ENCODE measurements at regions not wholly inside any gene's neighbourhood (a gene's known extent, or its start where the extent isn't known, plus 50 kb on each side); places are given as distances from the start of the nearest gene placed in this dataset.

GRCh38 chr3:193078996-193079753 is 161.5 kb upstream of the MB21D2 start:
- ChIA-PET POLR2A (interaction anchor here (0.6 to 1.0 kb wide), 2 partner anchors 24 to 54 kb away, joined by 3 read pairs; no protein-coding TSS in a partner anchor), CTCF (ENCODE audit: unreplicated experiment) (no interaction called here)
- Histone ChIP-seq H3K79me2 (ENCODE audit: insufficient read depth, low read depth, low read length) (no peaks in the 10 kb centered on the region), H3K27ac (ENCODE audit: low read depth, low read length, poor library complexity, severe bottlenecking) (no peak overlapping the region), H3K9me2 (ENCODE audit: insufficient read depth, low read length) (no peaks in the 10 kb centered on the region), H3K9me3 (ENCODE audit: low read length) (no peaks in the 10 kb centered on the region), H3K4me3 (ENCODE audit: low read depth, low read length, poor library complexity, severe bottlenecking) (no peak overlapping the region), H3K4me1 (ENCODE audit: insufficient read depth, low read length, poor library complexity, severe bottlenecking) (no peaks in the 10 kb centered on the region), H2AFZ (ENCODE audit: low read length) (no peak overlapping the region), H3K4me2 (ENCODE audit: low read length) (no peak overlapping the region), H3K36me3 (ENCODE audit: insufficient read depth, low read length) (no peaks in the 10 kb centered on the region), H4K20me1 (ENCODE audit: insufficient read depth, low read length) (no peaks in the 10 kb centered on the region)
- no peak for TF ChIP-seq EZH2phosphoT487 (IDR thresholded peaks at IDR 0.05; ENCODE audit: borderline replicate concordance, low read depth, low read length)
- no peak for TF ChIP-seq CTCF (conservative IDR thresholded peaks at IDR 0.05; ENCODE audit: low read length)
- no TSS peak for BruUV-seq (replicated peaks)
- DNase-seq (ENCODE audit: low spot score): no peak
- intact Hi-C loops (cut with micrococcal nuclease; ENCODE audit: unreplicated experiment): no loop called here

GRCh38 chr3:193080821-193081365 is 160.1 kb upstream of the PLAAT1 start:
- Histone ChIP-seq H3K4me3 (ENCODE audit: low read depth, low read length, poor library complexity, severe bottlenecking) (no peak overlapping the region), H3K4me1 (ENCODE audit: insufficient read depth, low read length, poor library complexity, severe bottlenecking) (no peaks in the 10 kb centered on the region), H3K9me3 (ENCODE audit: low read length) (no peaks in the 10 kb centered on the region), H2AFZ (ENCODE audit: low read length) (no peak overlapping the region), H3K36me3 (ENCODE audit: insufficient read depth, low read length) (no peaks in the 10 kb centered on the region), H3K27ac (ENCODE audit: low read depth, low read length, poor library complexity, severe bottlenecking) (no peak overlapping the region), H4K20me1 (ENCODE audit: insufficient read depth, low read length) (no peaks in the 10 kb centered on the region), H3K9me2 (ENCODE audit: insufficient read depth, low read length) (no peaks in the 10 kb centered on the region), H3K4me2 (ENCODE audit: low read length) (no peak overlapping the region), H3K79me2 (ENCODE audit: insufficient read depth, low read depth, low read length) (no peaks in the 10 kb centered on the region)
- TF ChIP-seq EZH2phosphoT487 (IDR thresholded peaks at IDR 0.05; ENCODE audit: borderline replicate concordance, low read depth, low read length): no peak
- no peak for TF ChIP-seq CTCF (conservative IDR thresholded peaks at IDR 0.05; ENCODE audit: low read length)
- BruUV-seq (replicated peaks): no TSS peak
- ChIA-PET CTCF (ENCODE audit: unreplicated experiment) (no interaction called here), POLR2A (no interaction called here)
- no peak for DNase-seq (ENCODE audit: low spot score)
- intact Hi-C loops (cut with micrococcal nuclease; ENCODE audit: unreplicated experiment): no loop called here

GRCh38 chr3:193085655-193086054 is 155.4 kb upstream of the PLAAT1 start:
- ChIA-PET CTCF (ENCODE audit: unreplicated experiment) (no interaction called here), POLR2A (no interaction called here)
- no peaks in the 10 kb centered on the region for H3K79me2 ChIP-seq (ENCODE audit: insufficient read depth, low read depth, low read length)
- intact Hi-C loops (cut with micrococcal nuclease; ENCODE audit: unreplicated experiment): no loop called here
- no peaks in the 10 kb centered on the region for H3K36me3 ChIP-seq (ENCODE audit: insufficient read depth, low read length)
- BruUV-seq (replicated peaks): no TSS peak
- H4K20me1 ChIP-seq (ENCODE audit: insufficient read depth, low read length): no peaks in the 10 kb centered on the region
- H3K9me3 ChIP-seq (ENCODE audit: low read length): no peaks in the 10 kb centered on the region
- DNase-seq (ENCODE audit: low spot score): no peak
- H3K4me1 ChIP-seq (ENCODE audit: insufficient read depth, low read length, poor library complexity, severe bottlenecking): no peaks in the 10 kb centered on the region
- H3K4me2 ChIP-seq (ENCODE audit: low read length): no peak overlapping the region
- H2AFZ ChIP-seq (ENCODE audit: low read length): no peak overlapping the region
- H3K9me2 ChIP-seq (ENCODE audit: insufficient read depth, low read length): no peaks in the 10 kb centered on the region
- TF ChIP-seq CTCF (conservative IDR thresholded peaks at IDR 0.05; ENCODE audit: low read length) (no peak), EZH2phosphoT487 (IDR thresholded peaks at IDR 0.05; ENCODE audit: borderline replicate concordance, low read depth, low read length) (no peak)
- H3K27ac ChIP-seq (ENCODE audit: low read depth, low read length, poor library complexity, severe bottlenecking): no peak overlapping the region
- H3K4me3 ChIP-seq (ENCODE audit: low read depth, low read length, poor library complexity, severe bottlenecking): no peak overlapping the region

All from OCI-LY7 (cell line).